ENCODE measurements at regions not wholly inside any gene's neighbourhood (a gene's known extent, or its start where the extent isn't known, plus 50 kb on each side); places are given as distances from the start of the nearest gene placed in this dataset.

GRCh38 chr7:19202599-19202998 is 57.4 kb upstream of the FERD3L start:
- no peak for DNase-seq (ENCODE audit: low read depth)
- H3K4me3 ChIP-seq (ENCODE audit: low read depth, low read length) = no peak overlapping the region
- no peak for TF ChIP-seq CTCF (IDR thresholded peaks at IDR 0.05; ENCODE audit: insufficient read depth, low read depth, low read length, missing control alignments)

Data from GM12865 (cell line).